Natural killer cell treated with Interleukin-12 subunit alpha and Interleukin-12 subunit beta and Interleukin-15 and Interleukin-18, amount 100 ng/mL, for 72 hours (primary cell): ENCODE measurements at regions not wholly inside any gene's neighbourhood (a gene's known extent, or its start where the extent isn't known, plus 50 kb on each side); places are given as distances from the start of the nearest gene placed in this dataset.

Experiments
- ATAC-seq, 2 donors: fragments of 150-1000 bp; cut with Tn5 transposase in 1 of 2; sonication (Bioruptor Pico), chemical (Tn5 transposase) in 1 of 2; 2 replicates each; pipeline ENCODE4 v1.10.0; 2021
- DNase-seq: peaks from one replicate; pipeline ENCODE4 v3.0.0; 2022; ENCODE audit warnings: low spot score
- H3K27ac Mint-ChIP-seq, 2 donors: 1 replicate in 1 of 2; 2 replicates in 1 of 2; pipeline ENCODE4 v1.8.0; 2022; ENCODE audit warnings: mixed read lengths in 2 of 2, mild to moderate bottlenecking in 1 of 2, moderate library complexity in 1 of 2
- H3K27me3 Mint-ChIP-seq, 2 donors: 1 replicate in 1 of 2; 2 replicates in 1 of 2; pipeline ENCODE4 v1.8.0; 2022; ENCODE audit warnings: mixed read lengths in 2 of 2
- H3K36me3 Mint-ChIP-seq: one replicate; pipeline ENCODE4 v1.8.0; 2022; ENCODE audit warnings: mixed read lengths
- H3K4me1 Mint-ChIP-seq, 2 donors: 1 replicate in 1 of 2; 2 replicates in 1 of 2; pipeline ENCODE4 v1.8.0; 2022; ENCODE audit warnings: low read depth in 2 of 2, mixed read lengths in 2 of 2, mild to moderate bottlenecking in 1 of 2
- H3K4me3 Mint-ChIP-seq: one replicate; pipeline ENCODE4 v1.8.0; 2022; ENCODE audit warnings: mixed read lengths
- H3K9me3 Mint-ChIP-seq: 2 replicates; pipeline ENCODE4 v1.8.0; 2022; ENCODE audit warnings: mixed read lengths

GRCh38 chr15:72927451-72927850, 124.8 kb upstream of the NEO1 start:
- Mint-ChIP-seq H3K36me3 (no peaks in the 10 kb centered on the region), H3K4me3 (peak overlapping the region; percentile 59), H3K27ac (peak overlapping the region in 1 of 2 donors; percentile 57), H3K27me3 (peaks cover 11 to 12% of the 10 kb centered on the region in 2 donors), H3K4me1 (peaks cover 9% of the 10 kb centered on the region in 2 donors), H3K9me3 (no peaks in the 10 kb centered on the region)
- DNase-seq (no peak), ATAC-seq (no peak)

DNA sequence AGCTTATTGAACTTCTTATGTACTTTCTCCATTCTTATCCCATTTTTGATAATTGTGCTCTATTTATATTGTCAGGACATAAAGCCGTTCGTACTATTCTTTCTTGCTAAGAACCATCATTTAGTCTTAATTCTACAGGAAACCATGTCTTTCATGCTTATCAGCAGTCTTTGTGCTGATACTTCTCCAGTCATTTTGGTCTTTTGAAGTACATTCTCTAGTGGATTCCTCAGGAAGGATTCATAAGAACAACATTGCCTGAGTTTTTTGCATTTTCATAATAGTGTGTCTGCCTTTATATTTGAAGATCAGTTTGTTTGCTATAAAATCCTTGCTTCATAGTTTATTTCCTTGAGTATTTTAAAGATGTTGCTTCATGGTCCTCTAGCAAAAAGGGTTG, 126.6 kb upstream of the NEO1 start:
- no peaks in the 10 kb centered on the region for H3K9me3 Mint-ChIP-seq

GRCh38 chr15:72923289-72923688, 129.0 kb upstream of the NEO1 start:
- no peak for DNase-seq
- peaks cover 5 to 12% of the 10 kb centered on the region in 2 donors for H3K27me3 Mint-ChIP-seq
- ATAC-seq = no peak
- peaks cover 6 to 9% of the 10 kb centered on the region in 2 donors for H3K4me1 Mint-ChIP-seq
- H3K36me3 Mint-ChIP-seq = no peaks in the 10 kb centered on the region
- H3K9me3 Mint-ChIP-seq = no peaks in the 10 kb centered on the region
- H3K4me3 Mint-ChIP-seq = no peak overlapping the region
- no peak overlapping the region for H3K27ac Mint-ChIP-seq

More for the DNA sequence above, 126.6 kb upstream of the NEO1 start:
- Mint-ChIP-seq H3K4me3 (no peak overlapping the region), H3K27ac (no peak overlapping the region), H3K27me3 (peaks cover 5 to 12% of the 10 kb centered on the region in 2 donors), H3K4me1 (peaks cover 9% of the 10 kb centered on the region in 2 donors), H3K36me3 (no peaks in the 10 kb centered on the region)
- ATAC-seq (no peak), DNase-seq (no peak)

DNA sequence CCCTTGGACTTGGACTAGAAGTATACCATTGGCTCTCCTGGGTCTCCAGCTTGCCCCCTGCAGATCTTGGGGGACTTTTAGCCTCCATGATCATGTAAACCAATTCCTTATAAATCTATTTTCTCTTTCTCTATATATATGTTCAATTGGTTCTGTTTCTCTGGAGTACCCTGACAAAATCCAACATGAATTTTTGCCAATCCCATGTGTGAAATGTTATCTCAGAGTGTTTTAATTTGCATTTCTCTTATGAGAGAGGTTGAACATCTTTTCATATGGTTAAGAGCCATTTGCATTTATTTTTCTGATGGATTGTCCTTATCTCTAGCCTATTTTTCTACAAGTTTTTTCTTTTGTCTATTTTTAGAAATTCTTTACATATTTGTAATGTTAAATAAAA, 131.7 kb upstream of the NEO1 start:
- no peaks in the 10 kb centered on the region for H3K9me3 Mint-ChIP-seq
- no peak overlapping the region for H3K27ac Mint-ChIP-seq
- H3K36me3 Mint-ChIP-seq = no peaks in the 10 kb centered on the region
- DNase-seq = no peak
- no peak overlapping the region for H3K4me3 Mint-ChIP-seq
- H3K4me1 Mint-ChIP-seq = no peaks in the 10 kb centered on the region
- ATAC-seq = no peak
- H3K27me3 Mint-ChIP-seq = peaks cover under 1 to 2% of the 10 kb centered on the region in 2 donors

GRCh38 chr15:72919936-72920465, 132.3 kb upstream of the NEO1 start:
- Mint-ChIP-seq H3K27ac (no peak overlapping the region), H3K27me3 (no peaks in the 10 kb centered on the region), H3K36me3 (no peaks in the 10 kb centered on the region), H3K9me3 (no peaks in the 10 kb centered on the region), H3K4me3 (no peak overlapping the region), H3K4me1 (no peaks in the 10 kb centered on the region)
- ATAC-seq = no peak
- DNase-seq = no peak

DNA sequence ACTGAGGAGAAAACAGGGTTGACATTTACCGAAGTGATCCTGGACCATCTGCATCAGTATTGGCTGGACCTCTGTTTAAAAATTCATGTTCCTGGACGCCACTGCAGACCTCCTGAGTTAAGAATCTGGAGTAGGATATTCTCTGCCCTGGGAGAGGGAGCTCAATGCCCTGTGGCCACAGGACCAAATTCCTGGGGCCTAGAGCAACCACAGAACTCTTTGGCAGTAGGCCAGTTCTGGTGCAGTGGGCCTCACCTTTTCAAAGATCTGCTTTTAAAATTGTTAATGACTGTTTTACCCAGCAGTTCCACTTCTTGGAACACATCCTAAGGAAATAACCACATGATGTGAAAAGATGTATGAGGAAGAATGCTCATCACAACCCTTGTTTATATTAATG, 133.3 kb upstream of the ADPGK start:
- ATAC-seq = no peak
- DNase-seq = no peak
- Mint-ChIP-seq H3K27me3 (no peaks in the 10 kb centered on the region), H3K4me3 (no peak overlapping the region), H3K36me3 (no peaks in the 10 kb centered on the region), H3K4me1 (no peaks in the 10 kb centered on the region), H3K9me3 (no peaks in the 10 kb centered on the region), H3K27ac (no peak overlapping the region)

DNA sequence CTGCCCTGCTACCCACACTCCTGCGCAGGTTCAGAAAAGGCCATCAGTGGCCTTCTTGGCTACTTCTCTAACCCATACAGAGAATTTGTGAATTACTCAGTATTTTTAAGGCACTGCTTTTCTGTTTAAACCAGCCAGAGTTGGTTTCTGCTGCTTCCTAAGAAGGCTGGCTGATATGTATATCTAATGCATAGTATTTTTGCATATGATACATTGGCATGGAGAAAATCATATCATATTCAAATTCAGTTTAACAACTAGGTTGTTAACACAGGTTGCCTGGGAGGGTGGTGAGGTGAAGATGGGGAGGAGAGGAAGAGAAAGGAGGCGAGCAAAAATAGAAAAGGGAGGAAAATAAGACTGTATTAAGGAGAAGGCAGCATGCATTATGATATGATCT, 132.8 kb upstream of the ADPGK start:
- Mint-ChIP-seq H3K36me3 (no peaks in the 10 kb centered on the region), H3K9me3 (no peaks in the 10 kb centered on the region), H3K27ac (no peak overlapping the region), H3K4me1 (no peaks in the 10 kb centered on the region), H3K27me3 (no peaks in the 10 kb centered on the region), H3K4me3 (no peak overlapping the region)
- ATAC-seq = no peak
- no peak for DNase-seq

DNA sequence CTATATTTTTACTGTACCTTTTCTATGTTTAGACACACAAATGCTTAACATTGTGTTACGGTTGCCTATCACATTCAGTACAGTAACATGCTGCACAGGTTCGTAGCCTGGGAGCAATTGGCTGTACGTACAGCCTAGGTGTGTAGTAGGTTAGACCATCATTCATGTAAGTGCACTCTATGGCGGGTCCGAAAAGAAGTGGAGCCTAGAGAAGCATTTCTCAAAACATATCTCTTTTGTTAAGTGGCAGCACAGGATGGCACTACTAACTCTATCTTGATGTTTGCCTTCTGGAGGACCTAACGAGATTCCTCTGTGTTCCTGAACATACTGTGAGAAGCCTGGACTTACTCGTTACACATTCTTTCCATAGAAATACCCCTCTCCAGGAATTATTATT, 132.3 kb upstream of the ADPGK start:
- Mint-ChIP-seq H3K4me1 (no peaks in the 10 kb centered on the region), H3K36me3 (no peaks in the 10 kb centered on the region), H3K27me3 (no peaks in the 10 kb centered on the region), H3K4me3 (no peak overlapping the region), H3K9me3 (no peaks in the 10 kb centered on the region), H3K27ac (no peak overlapping the region)
- no peak for ATAC-seq
- no peak for DNase-seq

- DNase-seq = no peak
- Mint-ChIP-seq H3K4me3 (no peak overlapping the region), H3K27ac (no peak overlapping the region), H3K27me3 (peaks cover 6 to 7% of the 10 kb centered on the region in 2 donors), H3K4me1 (no peaks in the 10 kb centered on the region), H3K36me3 (no peaks in the 10 kb centered on the region), H3K9me3 (no peaks in the 10 kb centered on the region)
- ATAC-seq = peak in 1 of 2 donors; percentile 36
Measured at GRCh38 chr15:72912996-72913395, 129.4 kb upstream of the ADPGK start.

DNA sequence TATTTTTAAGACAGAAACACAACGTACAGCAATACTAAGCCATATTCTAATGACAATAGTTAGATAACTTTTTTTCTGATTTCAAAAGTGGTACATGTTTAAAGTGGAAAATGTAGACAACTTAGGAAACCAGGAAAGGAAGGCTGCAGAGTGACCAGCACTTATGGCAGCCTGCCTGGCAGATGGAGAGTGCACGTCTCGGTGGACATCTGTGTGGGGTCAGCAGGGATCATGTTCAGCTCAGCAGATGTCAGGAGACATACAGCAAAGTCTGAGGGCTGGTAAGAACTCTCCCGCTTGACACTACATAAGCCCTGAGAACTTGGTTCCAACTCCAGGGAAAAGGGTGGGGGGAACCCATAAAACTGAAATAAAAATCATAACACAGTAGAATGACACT, 128.6 kb upstream of the ADPGK start:
- no peak overlapping the region for H3K27ac Mint-ChIP-seq
- H3K4me3 Mint-ChIP-seq = no peak overlapping the region
- H3K36me3 Mint-ChIP-seq = no peaks in the 10 kb centered on the region
- DNase-seq = no peak
- H3K9me3 Mint-ChIP-seq = no peaks in the 10 kb centered on the region
- H3K27me3 Mint-ChIP-seq = peaks cover 7 to 10% of the 10 kb centered on the region in 2 donors
- no peak for ATAC-seq
- no peaks in the 10 kb centered on the region for H3K4me1 Mint-ChIP-seq

- no peak for DNase-seq
- Mint-ChIP-seq H3K4me3 (no peak overlapping the region), H3K27ac (no peak overlapping the region), H3K9me3 (no peaks in the 10 kb centered on the region), H3K4me1 (no peaks in the 10 kb centered on the region), H3K36me3 (no peaks in the 10 kb centered on the region), H3K27me3 (peaks cover 7 to 10% of the 10 kb centered on the region in 2 donors)
- ATAC-seq = no peak
Measured at GRCh38 chr15:72911626-72912025, 128.1 kb upstream of the ADPGK start.

DNA sequence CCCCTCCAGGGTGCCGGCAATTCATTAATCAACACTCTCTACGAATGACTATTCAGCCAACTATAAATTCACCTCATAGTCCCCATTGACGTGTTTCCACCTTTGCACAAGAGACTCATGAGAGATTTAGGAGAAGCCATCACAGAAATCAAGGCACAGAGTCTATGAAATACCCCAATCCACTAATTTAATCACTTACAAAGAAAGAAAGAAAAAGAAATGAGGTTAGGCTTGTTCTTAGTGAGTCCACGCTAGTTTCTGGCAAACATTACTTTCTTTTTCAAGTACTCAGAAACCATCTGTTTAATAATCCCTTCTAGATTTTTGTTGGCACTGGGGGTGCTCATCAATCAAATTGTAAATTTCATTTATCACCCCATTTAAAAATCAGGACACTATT, 125.2 kb upstream of the ADPGK start:
- H3K36me3 Mint-ChIP-seq = no peaks in the 10 kb centered on the region
- no peaks in the 10 kb centered on the region for H3K9me3 Mint-ChIP-seq
- no peak overlapping the region for H3K4me3 Mint-ChIP-seq
- H3K27ac Mint-ChIP-seq = no peak overlapping the region
- H3K27me3 Mint-ChIP-seq = peaks cover 7 to 12% of the 10 kb centered on the region in 2 donors
- no peaks in the 10 kb centered on the region for H3K4me1 Mint-ChIP-seq
- ATAC-seq (no peak), DNase-seq (no peak)

- no peak for ATAC-seq
- H3K27ac Mint-ChIP-seq = no peak overlapping the region
- H3K27me3 Mint-ChIP-seq = peaks cover 12 to 15% of the 10 kb centered on the region in 2 donors
- no peaks in the 10 kb centered on the region for H3K4me1 Mint-ChIP-seq
- no peaks in the 10 kb centered on the region for H3K36me3 Mint-ChIP-seq
- no peak overlapping the region for H3K4me3 Mint-ChIP-seq
- H3K9me3 Mint-ChIP-seq = no peaks in the 10 kb centered on the region
- no peak for DNase-seq
Measured at GRCh38 chr15:72907733-72908132, 124.2 kb upstream of the ADPGK start.

- peaks cover 0 to 6% of the 10 kb centered on the region in 2 donors for H3K4me1 Mint-ChIP-seq
- peaks cover 5% of the 10 kb centered on the region for H3K36me3 Mint-ChIP-seq
- no peak overlapping the region for H3K27ac Mint-ChIP-seq
- DNase-seq (no peak), ATAC-seq (no peak)
- no peak overlapping the region for H3K4me3 Mint-ChIP-seq
- H3K9me3 Mint-ChIP-seq = no peaks in the 10 kb centered on the region
- peaks cover 22 to 33% of the 10 kb centered on the region in 2 donors for H3K27me3 Mint-ChIP-seq
Measured at GRCh38 chr15:72902919-72903260, 119.3 kb upstream of the ADPGK start.

DNA sequence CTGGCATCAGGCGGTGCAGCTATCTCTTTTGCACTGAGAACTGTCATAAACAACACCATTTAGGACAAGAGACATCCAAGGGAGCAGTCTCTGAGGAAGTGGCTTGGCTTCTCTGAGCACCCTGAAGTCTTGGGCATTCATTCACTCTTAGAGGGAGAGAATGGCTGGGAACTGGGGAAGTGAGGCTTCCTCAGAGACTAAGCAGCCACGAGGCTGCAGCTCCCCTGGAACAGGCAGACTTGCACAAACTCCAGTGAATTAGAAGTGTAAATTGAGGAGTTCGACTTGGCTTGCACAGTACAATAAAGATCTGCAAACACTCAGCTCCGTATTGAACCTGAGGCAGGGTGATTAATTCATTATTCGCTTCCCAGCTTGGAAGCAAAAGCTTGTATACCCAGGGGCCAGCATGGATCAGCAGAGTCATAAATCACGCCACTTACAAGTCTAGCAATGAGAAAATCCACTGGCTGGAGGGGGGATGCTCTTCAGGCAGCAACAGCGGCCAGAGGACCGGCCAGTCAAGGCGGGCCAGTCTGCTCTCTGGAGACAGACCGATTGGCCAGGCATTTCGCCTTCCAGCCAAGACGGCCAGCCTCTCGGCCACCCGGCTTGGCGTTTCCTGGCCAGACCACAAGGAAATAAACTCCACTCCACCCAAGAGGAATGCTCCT, 118.8 kb upstream of the ADPGK start:
- DNase-seq (no peak), ATAC-seq (no peak)
- Mint-ChIP-seq H3K9me3 (no peaks in the 10 kb centered on the region), H3K4me1 (peaks cover 0 to 6% of the 10 kb centered on the region in 2 donors), H3K27ac (no peak overlapping the region), H3K4me3 (no peak overlapping the region), H3K27me3 (peaks cover 23 to 38% of the 10 kb centered on the region in 2 donors), H3K36me3 (peaks cover 5% of the 10 kb centered on the region)
